OCI-LY7 (cell line): ENCODE measurements at regions not wholly inside any gene's neighbourhood (a gene's known extent, or its start where the extent isn't known, plus 50 kb on each side); places are given as distances from the start of the nearest gene placed in this dataset.

Experiments
- BruUV-seq: library from RNA; stranded (reverse); fragments of 400-500 nt; replicated peaks from 2 replicates; lab custom pipeline; 2021; lab: Mats Ljungman, UMichigan
- CTCF ChIA-PET: fragments of 300-600 bp; sonication (Branson Sonifier 250); formaldehyde crosslinking; loops from one replicate; lab custom pipeline; 2022; ENCODE audit warnings: antibody characterized with exemption; ENCODE audit not compliant: unreplicated experiment; lab: Charles Lee
- POLR2A ChIA-PET: fragments of 300-600 bp; sonication (Branson Sonifier 250); formaldehyde crosslinking; loops from one replicate; lab custom pipeline; 2022; ENCODE audit warnings: antibody characterized with exemption; lab: Charles Lee
- DNase-seq: peaks from one replicate; pipeline ENCODE4 v3.0.0-alpha.2; 2015; ENCODE audit warnings: low spot score
- H2AFZ ChIP-seq: fragments of 200-600 bp; sonication (generic), shearing (Covaris generic); 2 replicates; pipeline ENCODE4 v1.6.1; 2014; ENCODE audit warnings: mild to moderate bottlenecking, antibody characterized with exemption, low read length, moderate library complexity
- H3K27ac ChIP-seq: fragments of 200-600 bp; sonication (generic); 2 replicates; pipeline ENCODE4 v1.5.1; 2014; ENCODE audit warnings: mixed run types, low read depth, mild to moderate bottlenecking, moderate library complexity, low read length, inconsistent platforms; ENCODE audit not compliant: poor library complexity, severe bottlenecking
- H3K36me3 ChIP-seq: fragments of 200-600 bp; sonication (generic); 2 replicates; pipeline ENCODE4 v1.6.1; 2014; ENCODE audit warnings: mild to moderate bottlenecking, antibody characterized with exemption, low read length, moderate library complexity, mixed read lengths; ENCODE audit not compliant: insufficient read depth
- H3K4me1 ChIP-seq: fragments of 200-600 bp; sonication (generic); 2 replicates; pipeline ENCODE4 v1.5.1; 2014; ENCODE audit warnings: mild to moderate bottlenecking, low read length; ENCODE audit not compliant: insufficient read depth, poor library complexity, severe bottlenecking
- H3K4me2 ChIP-seq: fragments of 200-600 bp; sonication (generic); 2 replicates; pipeline ENCODE4 v1.6.1; 2014; ENCODE audit warnings: mild to moderate bottlenecking, low read length
- H3K4me3 ChIP-seq: fragments of 200-600 bp; sonication (generic); 2 replicates; pipeline ENCODE4 v1.5.1; 2014; ENCODE audit warnings: mild to moderate bottlenecking, low read depth, low read length; ENCODE audit not compliant: poor library complexity, severe bottlenecking
- H3K79me2 ChIP-seq: fragments of 200-600 bp; sonication (generic); 2 replicates; pipeline ENCODE4 v1.6.1; 2016; ENCODE audit warnings: low read depth, mild to moderate bottlenecking, low read length, moderate library complexity, mixed read lengths; ENCODE audit not compliant: insufficient read depth
- H3K9me2 ChIP-seq: fragments of 200-600 bp; sonication (generic); 2 replicates; pipeline ENCODE4 v1.6.1; 2016; ENCODE audit warnings: mild to moderate bottlenecking, low read length, mixed read lengths; ENCODE audit not compliant: insufficient read depth
- H3K9me3 ChIP-seq: fragments of 200-600 bp; sonication (generic); 2 replicates; pipeline ENCODE4 v1.6.1; 2014; ENCODE audit warnings: mild to moderate bottlenecking, mixed run types, low read length, mixed read lengths
- H4K20me1 ChIP-seq: fragments of 200-600 bp; sonication (generic); 2 replicates; pipeline ENCODE4 v1.6.1; 2014; ENCODE audit warnings: mild to moderate bottlenecking, antibody characterized with exemption, low read length, moderate library complexity, mixed read lengths; ENCODE audit not compliant: insufficient read depth
- EZH2phosphoT487 ChIP-seq: fragments of 200-600 bp; sonication (generic); IDR thresholded peaks from 2 replicates; pipeline ENCODE4 v1.6.1; 2018; ENCODE audit warnings: low read depth, borderline replicate concordance, mild to moderate bottlenecking, mixed run types, antibody characterized with exemption, low read length, moderate library complexity, mixed read lengths
- intact Hi-C: fragments of 100-400 bp; cut with micrococcal nuclease; formaldehyde crosslinking; loops from one replicate; pipeline ENCODE4 v1.10.0; 2022; ENCODE audit not compliant: unreplicated experiment
- TF ChIP-seq, protein P1 (sequence below): fragments of 200-600 bp; sonication (generic); conservative IDR thresholded peaks from 2 replicates; pipeline ENCODE4 v1.5.1; 2014; ENCODE audit warnings: mild to moderate bottlenecking, antibody characterized with exemption, low read length, moderate library complexity, mixed read lengths

DNA sequence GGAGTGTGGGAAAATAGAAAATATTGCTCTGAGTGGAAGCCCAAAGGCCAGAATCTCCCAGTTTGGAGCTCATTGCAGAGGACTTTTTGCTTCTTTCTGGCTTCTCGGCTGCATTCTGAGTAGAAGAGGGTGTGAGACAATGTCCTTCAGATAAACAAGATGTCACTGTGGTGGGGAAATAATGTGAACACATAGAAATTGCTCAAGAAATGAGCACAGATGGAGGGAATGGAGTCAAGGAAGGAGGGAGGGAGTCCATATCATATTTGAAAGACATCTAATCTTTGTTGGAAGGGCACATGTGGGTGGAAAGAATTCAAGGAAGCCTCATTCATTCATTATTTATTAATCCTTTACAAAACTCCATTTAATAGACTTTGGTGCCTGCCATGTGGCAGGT is 145.3 kb downstream of the FAM43A start:
- ChIA-PET POLR2A (interaction anchor here (0.5 kb wide), 2 partner anchors 14 to 71 kb away, joined by 3 read pairs; no protein-coding TSS in a partner anchor), CTCF (interaction anchor here (1.6 kb wide), 1 partner anchor 148 kb away, joined by 5 read pairs; no protein-coding TSS in a partner anchor)
- BruUV-seq, result no TSS peak
- Histone ChIP-seq H3K36me3 (no peaks in the 10 kb centered on the region), H4K20me1 (no peaks in the 10 kb centered on the region), H3K27ac (no peak overlapping the region), H3K9me2 (no peaks in the 10 kb centered on the region), H2AFZ (no peak overlapping the region), H3K4me2 (no peak overlapping the region), H3K4me3 (no peak overlapping the region), H3K4me1 (no peaks in the 10 kb centered on the region), H3K79me2 (no peaks in the 10 kb centered on the region), H3K9me3 (no peaks in the 10 kb centered on the region)
- DNase-seq, result no peak
- TF ChIP-seq, protein P1, sequence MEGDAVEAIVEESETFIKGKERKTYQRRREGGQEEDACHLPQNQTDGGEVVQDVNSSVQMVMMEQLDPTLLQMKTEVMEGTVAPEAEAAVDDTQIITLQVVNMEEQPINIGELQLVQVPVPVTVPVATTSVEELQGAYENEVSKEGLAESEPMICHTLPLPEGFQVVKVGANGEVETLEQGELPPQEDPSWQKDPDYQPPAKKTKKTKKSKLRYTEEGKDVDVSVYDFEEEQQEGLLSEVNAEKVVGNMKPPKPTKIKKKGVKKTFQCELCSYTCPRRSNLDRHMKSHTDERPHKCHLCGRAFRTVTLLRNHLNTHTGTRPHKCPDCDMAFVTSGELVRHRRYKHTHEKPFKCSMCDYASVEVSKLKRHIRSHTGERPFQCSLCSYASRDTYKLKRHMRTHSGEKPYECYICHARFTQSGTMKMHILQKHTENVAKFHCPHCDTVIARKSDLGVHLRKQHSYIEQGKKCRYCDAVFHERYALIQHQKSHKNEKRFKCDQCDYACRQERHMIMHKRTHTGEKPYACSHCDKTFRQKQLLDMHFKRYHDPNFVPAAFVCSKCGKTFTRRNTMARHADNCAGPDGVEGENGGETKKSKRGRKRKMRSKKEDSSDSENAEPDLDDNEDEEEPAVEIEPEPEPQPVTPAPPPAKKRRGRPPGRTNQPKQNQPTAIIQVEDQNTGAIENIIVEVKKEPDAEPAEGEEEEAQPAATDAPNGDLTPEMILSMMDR, result no peak
- no peak for TF ChIP-seq EZH2phosphoT487
- intact Hi-C loops, result no loop called here

DNA sequence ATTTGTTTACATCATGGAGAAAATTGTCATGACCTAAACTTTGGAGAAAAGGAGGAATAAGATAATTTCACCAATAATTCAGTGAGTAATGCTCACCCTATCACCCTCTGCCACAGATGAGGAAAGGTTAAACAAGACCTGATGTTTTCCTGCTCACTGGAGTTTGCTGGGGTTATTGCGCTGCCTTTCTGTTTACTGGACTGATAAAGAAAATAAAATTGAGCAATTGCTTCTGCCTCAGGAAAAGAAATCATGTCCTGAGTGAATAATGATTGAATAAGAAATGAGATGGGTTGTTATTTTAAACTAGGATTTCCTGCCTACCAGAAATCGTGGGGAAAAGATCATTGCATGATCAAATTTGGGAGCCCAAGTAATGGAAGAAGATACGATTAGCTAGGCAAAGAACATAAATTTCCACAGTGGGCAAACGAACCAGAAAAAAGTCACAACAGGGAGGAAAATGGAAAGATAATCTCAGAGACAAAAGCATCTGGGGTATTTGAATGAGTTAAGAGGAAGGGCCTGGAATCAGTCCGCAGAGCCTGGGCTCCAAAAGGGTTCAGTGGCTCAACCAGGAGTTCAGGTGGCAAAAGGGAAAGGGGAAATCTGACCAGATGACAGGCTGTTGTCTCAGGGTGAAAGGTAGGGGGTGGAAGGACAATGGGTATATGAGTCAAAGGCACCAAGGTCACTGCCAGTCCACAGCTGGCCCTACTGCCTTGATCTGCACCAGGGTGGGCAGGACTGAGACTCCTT is 146.8 kb downstream of the FAM43A start:
- CTCF ChIA-PET, result no interaction called here
- H3K4me2 ChIP-seq, result no peak overlapping the region
- intact Hi-C loops, result no loop called here

More for the DNA sequence above, 146.8 kb downstream of the FAM43A start:
- H3K9me2 ChIP-seq, result no peaks in the 10 kb centered on the region
- H3K9me3 ChIP-seq, result no peaks in the 10 kb centered on the region
- H3K36me3 ChIP-seq, result no peaks in the 10 kb centered on the region
- POLR2A ChIA-PET, result interaction anchor here (0.9 kb wide), 1 partner anchor 257 kb away, joined by 4 read pairs; no protein-coding TSS in a partner anchor
- TF ChIP-seq EZH2phosphoT487, result no peak
- TF ChIP-seq, protein P1, result no peak
- H3K4me1 ChIP-seq, result no peaks in the 10 kb centered on the region
- no peak for DNase-seq
- BruUV-seq, result no TSS peak
- H3K27ac ChIP-seq, result no peak overlapping the region
- H4K20me1 ChIP-seq, result no peaks in the 10 kb centered on the region
- H2AFZ ChIP-seq, result no peak overlapping the region
- H3K4me3 ChIP-seq, result no peak overlapping the region
- no peaks in the 10 kb centered on the region for H3K79me2 ChIP-seq
